HG02938 (cell line): ENCODE measurements at regions not wholly inside any gene's neighbourhood (a gene's known extent, or its start where the extent isn't known, plus 50 kb on each side); places are given as distances from the start of the nearest gene placed in this dataset.
"Not testable (repeated sequence)": the region's sequence is repeated elsewhere in the genome, so short reads cannot be mapped to it uniquely, and the experiment has no call there.

Experiments used
- ATAC-seq: cut with Tn5 transposase; IDR thresholded peaks from one replicate; pipeline ENCODE4 v1.9.1; 2021; ENCODE audit warnings: mild to moderate bottlenecking, moderate library complexity; ENCODE audit not compliant: unreplicated experiment

GRCh38 chr13:88670509-88670908, 999.3 kb downstream of the SLITRK5 start:
- ATAC-seq, result no peak

GRCh38 chr13:88674841-88675240, 1003.7 kb downstream of the SLITRK5 start:
- no peak for ATAC-seq

- no peak for ATAC-seq
These were observed 1004.3 kb downstream of the SLITRK5 start for GRCh38 chr13:88675347-88675996.

DNA sequence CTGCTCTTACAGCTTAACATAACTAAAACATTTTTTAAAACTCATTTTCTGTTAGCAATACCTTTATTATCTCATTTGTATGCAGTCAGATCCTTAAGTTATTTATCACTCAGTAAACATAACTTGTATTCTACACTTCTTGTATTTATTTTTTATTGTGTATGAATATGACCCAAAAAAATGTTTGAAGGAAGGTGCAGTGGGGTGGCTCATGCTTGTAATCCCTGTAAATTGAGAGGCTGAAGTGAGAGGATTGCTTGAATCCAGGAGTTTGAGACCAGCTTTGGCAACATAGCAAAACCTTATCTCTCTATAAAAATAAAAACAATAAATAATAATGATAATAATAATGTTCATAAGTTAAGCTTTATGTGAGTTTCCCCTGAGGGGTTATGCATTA, 1004.8 kb downstream of the SLITRK5 start:
- no peak for ATAC-seq

- no peak for ATAC-seq
These were observed 1014.3 kb downstream of the SLITRK5 start for GRCh38 chr13:88685459-88685858.

- ATAC-seq, result no peak
These were observed 1030.4 kb downstream of the SLITRK5 start for GRCh38 chr13:88701551-88701950.

GRCh38 chr13:88704600-88705275, 1033.6 kb downstream of the SLITRK5 start:
- ATAC-seq, result no peak

DNA sequence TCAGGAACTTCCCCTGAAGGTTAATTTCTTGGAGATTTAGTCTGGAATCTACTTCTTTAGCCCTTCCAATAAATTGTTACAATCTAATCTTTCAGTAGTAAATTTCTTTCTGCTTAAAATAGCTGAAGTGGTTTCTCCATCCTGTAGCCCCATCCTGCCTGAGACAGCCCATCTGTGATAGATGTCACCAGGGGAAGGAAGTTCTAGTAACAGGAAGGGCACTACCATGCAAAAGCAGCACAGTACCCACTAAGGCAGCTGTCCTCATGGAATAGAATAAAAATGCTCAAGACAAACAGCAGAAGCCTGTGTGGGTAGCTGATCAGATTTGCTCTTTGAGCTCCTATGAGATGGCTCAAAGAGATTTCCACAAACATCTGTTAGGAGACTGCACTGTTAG, 1036.5 kb downstream of the SLITRK5 start:
- ATAC-seq, result no peak

DNA sequence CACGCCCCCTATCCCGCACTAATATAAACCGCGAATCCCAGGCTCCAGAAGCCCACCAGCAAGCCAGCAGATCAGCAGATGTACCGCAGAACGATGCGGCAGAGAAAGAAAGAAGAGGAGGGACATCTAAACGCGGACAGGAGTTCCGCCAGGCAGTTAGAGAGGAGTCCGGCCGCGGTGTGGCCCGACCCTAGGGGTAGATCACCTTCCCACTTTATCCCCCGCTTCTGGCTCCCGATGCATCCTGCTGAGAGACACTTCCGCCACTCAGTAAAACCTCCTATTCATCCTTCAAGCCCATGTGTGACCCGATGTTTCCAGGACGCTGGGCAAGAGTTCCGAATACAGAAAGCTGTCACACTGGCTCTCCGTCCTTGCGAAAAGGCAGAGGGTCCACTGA, 1046.8 kb downstream of the SLITRK5 start:
- ATAC-seq, result no peak

GRCh38 chr13:88718781-88719180, 1047.6 kb downstream of the SLITRK5 start:
- ATAC-seq, result no peak

DNA sequence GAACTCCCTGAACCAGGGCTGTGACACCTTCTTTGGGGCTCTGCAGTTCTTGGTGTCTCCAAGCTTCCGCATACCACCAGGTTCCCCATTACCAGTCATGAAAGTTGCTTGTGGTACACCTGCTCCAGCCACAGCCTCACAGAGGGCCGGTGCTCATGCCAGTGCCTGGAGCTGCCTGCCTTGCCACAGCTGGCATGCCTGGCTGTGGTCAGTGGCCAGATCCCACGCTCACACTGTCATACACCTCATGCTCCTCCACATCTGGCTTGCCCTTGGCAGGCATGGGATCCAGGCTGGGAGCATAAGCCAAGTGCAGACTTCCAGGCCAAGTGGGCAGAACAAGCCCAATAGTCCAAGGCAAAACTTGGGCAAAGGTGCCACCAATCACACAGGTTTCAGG, 1054.9 kb downstream of the SLITRK5 start:
- ATAC-seq, result no peak

DNA sequence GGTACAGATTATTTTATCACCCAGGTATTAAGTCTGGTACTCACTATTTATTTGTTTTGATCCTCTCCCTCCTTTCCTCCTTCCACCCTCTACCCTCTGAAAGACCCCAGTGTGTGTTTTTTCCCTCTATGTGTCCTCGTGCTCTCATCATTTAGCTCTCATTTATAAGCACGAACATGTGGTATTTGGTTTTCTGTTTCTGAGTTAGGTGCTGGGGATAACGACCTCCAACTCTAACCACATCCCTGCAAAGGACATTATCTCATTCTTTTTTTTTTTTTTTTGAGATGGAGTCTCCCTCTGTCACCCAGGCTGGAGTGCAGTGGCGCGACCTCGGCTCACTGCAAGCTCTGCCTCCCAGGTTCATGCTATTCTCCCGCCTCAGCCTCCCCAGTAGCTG, 1056.1 kb downstream of the SLITRK5 start:
- ATAC-seq, result not testable (repeated sequence)

DNA sequence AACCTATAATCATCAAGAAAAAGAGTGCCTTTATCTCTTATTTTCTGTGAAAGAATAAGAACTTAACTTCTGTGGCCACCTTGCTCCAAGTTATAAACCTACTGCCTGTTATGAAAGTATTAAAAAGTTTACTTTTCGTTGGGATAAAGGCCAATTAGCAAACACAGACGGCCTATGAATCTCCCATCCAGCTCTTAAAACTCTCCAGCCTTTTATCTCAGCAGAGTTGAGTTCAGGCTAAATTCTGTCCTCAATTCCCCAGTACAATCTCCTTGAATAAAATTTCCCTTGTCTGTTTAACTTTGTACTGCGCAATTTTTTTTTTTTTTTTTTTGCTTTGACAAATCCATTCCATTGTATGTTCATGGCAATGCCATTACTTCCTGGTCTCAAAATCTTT, 1058.4 kb downstream of the SLITRK5 start:
- no peak for ATAC-seq

DNA sequence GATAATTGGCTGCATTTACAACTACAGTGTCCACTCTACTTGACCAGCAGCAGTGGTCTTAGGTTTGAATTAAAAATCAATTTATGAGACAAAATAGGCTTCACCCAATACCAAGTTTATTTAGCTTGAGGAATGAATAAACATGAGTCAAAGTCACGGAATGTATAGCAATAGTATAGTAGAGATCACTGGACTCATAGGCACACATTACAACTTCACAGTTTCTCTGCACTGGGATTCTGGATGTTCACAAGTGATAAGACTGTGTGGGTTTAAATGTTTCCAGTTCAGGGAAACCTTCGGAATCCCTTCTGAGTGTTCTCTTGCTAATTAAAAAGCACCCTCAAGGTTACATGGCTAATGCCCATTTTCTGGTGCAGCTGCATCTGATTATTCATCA, 1064.9 kb downstream of the SLITRK5 start:
- ATAC-seq, result no peak

GRCh38 chr13:88739195-88739594, 1068.0 kb downstream of the SLITRK5 start:
- ATAC-seq, result no peak

GRCh38 chr13:88744289-88744688, 1073.1 kb downstream of the SLITRK5 start:
- no peak for ATAC-seq

DNA sequence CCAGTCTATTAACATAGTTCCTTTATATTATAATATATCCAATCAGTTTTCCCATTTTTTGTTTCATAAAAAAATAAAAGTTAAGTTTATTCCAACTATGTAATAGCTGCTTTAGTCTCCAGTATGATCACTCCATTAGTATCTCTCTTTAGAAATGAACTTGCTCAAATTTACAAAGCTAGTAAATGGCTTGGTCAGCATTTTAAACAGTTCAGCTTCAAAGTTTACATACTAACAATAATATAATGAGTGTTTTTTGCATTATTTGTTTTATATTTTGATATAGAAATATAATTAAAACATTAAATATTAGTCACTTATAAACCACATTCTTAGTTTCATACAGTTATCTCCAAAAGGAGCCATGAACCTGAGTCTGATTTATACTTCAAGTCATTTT, 1073.8 kb downstream of the SLITRK5 start:
- ATAC-seq, result no peak

GRCh38 chr13:88752041-88752440, 1080.9 kb downstream of the SLITRK5 start:
- ATAC-seq, result no peak

DNA sequence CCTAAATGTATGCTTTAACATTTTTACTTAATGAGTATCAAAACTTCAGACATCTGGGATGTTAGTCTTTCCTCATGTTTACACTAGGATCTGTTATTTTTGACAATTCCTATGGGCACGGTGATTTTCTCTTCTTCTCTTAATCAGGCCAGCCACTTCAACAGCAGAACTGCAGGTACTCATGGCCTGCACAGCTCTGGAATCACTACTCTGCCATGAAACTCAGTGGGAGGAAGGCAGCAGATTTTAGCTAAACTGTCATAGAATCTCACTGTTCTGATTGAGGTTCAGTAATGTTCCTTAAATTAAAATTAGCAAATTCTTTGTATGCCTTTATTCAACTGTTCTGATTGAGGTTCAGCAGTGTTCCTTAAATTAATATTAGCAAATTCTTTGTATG, 1083.0 kb downstream of the SLITRK5 start:
- ATAC-seq, result no peak

DNA sequence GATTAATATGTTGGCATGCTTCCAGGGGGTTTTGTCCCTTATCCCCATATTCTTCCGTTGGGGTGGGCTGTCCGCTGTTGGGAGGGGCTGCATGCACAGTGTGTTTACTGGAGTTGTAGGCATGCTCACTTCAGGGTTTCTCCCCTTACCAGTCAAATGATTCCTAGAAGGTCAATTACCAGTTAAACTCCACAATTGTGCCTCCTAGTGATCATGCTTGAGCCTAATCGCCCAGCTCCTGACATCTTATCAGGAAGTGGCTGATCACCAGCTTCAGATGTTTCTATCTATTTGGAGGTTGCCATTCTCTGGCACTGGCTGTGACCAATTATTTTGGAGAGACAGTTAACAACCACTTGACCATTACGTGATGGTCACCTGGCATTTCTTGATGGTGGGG, 1090.0 kb downstream of the SLITRK5 start:
- ATAC-seq, result no peak

DNA sequence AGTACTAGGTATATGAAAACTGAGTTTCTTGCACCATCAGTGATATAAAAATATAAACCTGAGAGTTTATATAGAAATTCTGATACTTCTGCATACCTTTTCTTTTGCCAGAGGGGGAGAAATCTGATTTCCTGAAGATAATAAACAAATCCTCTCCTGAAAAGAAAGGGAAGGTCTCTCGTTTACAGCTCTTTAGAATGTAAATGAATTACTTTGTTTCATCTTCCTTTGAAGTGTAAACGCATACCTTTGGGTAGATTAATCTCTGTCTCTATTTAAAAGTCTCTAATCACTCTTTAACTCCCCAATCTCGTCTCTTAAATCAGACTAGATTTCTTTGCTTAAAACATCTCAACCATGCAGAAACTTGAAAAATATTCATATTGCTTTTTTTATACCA, 1092.9 kb downstream of the SLITRK5 start:
- ATAC-seq, result no peak

GRCh38 chr13:88800505-88800904, 1129.3 kb downstream of the SLITRK5 start:
- ATAC-seq, result no peak

GRCh38 chr13:88801361-88801760, 1130.2 kb downstream of the SLITRK5 start:
- no peak for ATAC-seq
